Neural progenitor cell (in vitro differentiated cells): ENCODE measurements at regions not wholly inside any gene's neighbourhood (a gene's known extent, or its start where the extent isn't known, plus 50 kb on each side); places are given as distances from the start of the nearest gene placed in this dataset.
A peak's percentile ranks its signal among the peaks of the same experiment; 100 is the strongest.

ENCODE experiments used
- DNase-seq: peaks from one replicate; pipeline ENCODE4 v3.0.0-alpha.2; 2016; ENCODE audit warnings: low spot score
- H2AFZ ChIP-seq: fragments of 200-600 bp; sonication (generic); replicated peaks from 2 replicates; pipeline ENCODE4 v1.6.1; 2016; ENCODE audit warnings: antibody characterized with exemption
- H3F3A ChIP-seq: fragments of 200-600 bp; sonication (generic); 2 replicates; pipeline ENCODE4 v1.6.1; 2016; ENCODE audit warnings: antibody characterized with exemption, low read depth
- H3K27ac ChIP-seq: fragments of 200-600 bp; sonication (generic); 2 replicates; pipeline ENCODE4 v1.5.1; 2016; ENCODE audit warnings: mild to moderate bottlenecking
- H3K27me3 ChIP-seq: fragments of 200-600 bp; sonication (generic); 2 replicates; pipeline ENCODE4 v1.6.1; 2016; ENCODE audit warnings: mild to moderate bottlenecking, moderate library complexity
- H3K36me3 ChIP-seq: fragments of 200-600 bp; sonication (generic); 2 replicates; pipeline ENCODE4 v1.5.1; 2016
- H3K4me1 ChIP-seq: fragments of 200-600 bp; sonication (generic); 2 replicates; pipeline ENCODE4 v1.6.1; 2016; ENCODE audit warnings: mixed run types
- H3K4me2 ChIP-seq: fragments of 200-600 bp; sonication (generic); 2 replicates; pipeline ENCODE4 v1.6.1; 2016
- H3K4me3 ChIP-seq: fragments of 200-600 bp; sonication (generic); 2 replicates; pipeline ENCODE4 v1.5.1; 2016
- H3K79me2 ChIP-seq: fragments of 200-600 bp; sonication (generic); 2 replicates; pipeline ENCODE4 v1.6.1; 2016; ENCODE audit warnings: low read depth
- H3K9ac ChIP-seq: fragments of 200-600 bp; sonication (generic); 2 replicates; pipeline ENCODE4 v1.6.1; 2016
- H3K9me3 ChIP-seq: fragments of 200-600 bp; sonication (generic); 2 replicates; pipeline ENCODE4 v1.5.1; 2016; ENCODE audit warnings: low read depth
- H4K20me1 ChIP-seq: fragments of 200-600 bp; sonication (generic); 2 replicates; pipeline ENCODE4 v1.6.1; 2016; ENCODE audit warnings: low read depth
- H3K27ac Mint-ChIP-seq: 3 replicates; pipeline ENCODE4 v1.8.0; 2021; ENCODE audit warnings: mixed read lengths
- H3K27me3 Mint-ChIP-seq: 2 replicates; pipeline ENCODE4 v1.8.0; 2022; ENCODE audit warnings: low read depth, mild to moderate bottlenecking, inconsistent platforms, moderate library complexity, mixed read lengths; ENCODE audit not compliant: insufficient read depth
- H3K36me3 Mint-ChIP-seq: 3 replicates; pipeline ENCODE4 v1.8.0; 2021; ENCODE audit warnings: mixed read lengths
- H3K4me1 Mint-ChIP-seq: 3 replicates; pipeline ENCODE4 v1.8.0; 2021; ENCODE audit warnings: mixed read lengths
- H3K4me3 Mint-ChIP-seq: 3 replicates; pipeline ENCODE4 v1.8.0; 2021; ENCODE audit warnings: mild to moderate bottlenecking, moderate library complexity, mixed read lengths
- H3K9me3 Mint-ChIP-seq: 3 replicates; pipeline ENCODE4 v1.8.0; 2020; ENCODE audit warnings: mixed read lengths
- EZH2 ChIP-seq: fragments of 200-600 bp; sonication (generic); IDR thresholded peaks from 2 replicates; pipeline ENCODE4 v1.6.1; 2017; ENCODE audit warnings: antibody characterized with exemption, mild to moderate bottlenecking, moderate library complexity
- EZH2phosphoT487 ChIP-seq: fragments of 200-600 bp; sonication (generic); IDR thresholded peaks from 2 replicates; pipeline ENCODE4 v1.6.1; 2017; ENCODE audit warnings: antibody characterized with exemption
- TF ChIP-seq, protein P1 (sequence below): fragments of 200-600 bp; sonication (generic); IDR thresholded peaks from 2 replicates; pipeline ENCODE4 v1.5.1; 2017; ENCODE audit warnings: antibody characterized with exemption, mild to moderate bottlenecking

- peak; percentile 88 for DNase-seq
- H3K9ac ChIP-seq, result no peak overlapping the region
- peaks cover 19% of the 10 kb centered on the region for H3F3A ChIP-seq
- no peaks in the 10 kb centered on the region for H3K79me2 ChIP-seq
- TF ChIP-seq, protein P1, sequence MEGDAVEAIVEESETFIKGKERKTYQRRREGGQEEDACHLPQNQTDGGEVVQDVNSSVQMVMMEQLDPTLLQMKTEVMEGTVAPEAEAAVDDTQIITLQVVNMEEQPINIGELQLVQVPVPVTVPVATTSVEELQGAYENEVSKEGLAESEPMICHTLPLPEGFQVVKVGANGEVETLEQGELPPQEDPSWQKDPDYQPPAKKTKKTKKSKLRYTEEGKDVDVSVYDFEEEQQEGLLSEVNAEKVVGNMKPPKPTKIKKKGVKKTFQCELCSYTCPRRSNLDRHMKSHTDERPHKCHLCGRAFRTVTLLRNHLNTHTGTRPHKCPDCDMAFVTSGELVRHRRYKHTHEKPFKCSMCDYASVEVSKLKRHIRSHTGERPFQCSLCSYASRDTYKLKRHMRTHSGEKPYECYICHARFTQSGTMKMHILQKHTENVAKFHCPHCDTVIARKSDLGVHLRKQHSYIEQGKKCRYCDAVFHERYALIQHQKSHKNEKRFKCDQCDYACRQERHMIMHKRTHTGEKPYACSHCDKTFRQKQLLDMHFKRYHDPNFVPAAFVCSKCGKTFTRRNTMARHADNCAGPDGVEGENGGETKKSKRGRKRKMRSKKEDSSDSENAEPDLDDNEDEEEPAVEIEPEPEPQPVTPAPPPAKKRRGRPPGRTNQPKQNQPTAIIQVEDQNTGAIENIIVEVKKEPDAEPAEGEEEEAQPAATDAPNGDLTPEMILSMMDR, result peak; percentile 78
- no peak for TF ChIP-seq EZH2
- Mint-ChIP-seq H3K27ac (peak overlapping the region; percentile 66), H3K9me3 (no peaks in the 10 kb centered on the region), H3K36me3 (no peaks in the 10 kb centered on the region), H3K27me3 (peaks cover 26% of the 10 kb centered on the region), H3K4me1 (peaks cover 48% of the 10 kb centered on the region), H3K4me3 (peak overlapping the region; percentile 79)
- H3K4me3 ChIP-seq, result peak overlapping the region; percentile 59
- H4K20me1 ChIP-seq, result peaks cover 3% of the 10 kb centered on the region
- H3K27me3 ChIP-seq, result peaks cover 44% of the 10 kb centered on the region
- no peak overlapping the region for H3K27ac ChIP-seq
- H3K4me2 ChIP-seq, result peak overlapping the region; percentile 87
- no peaks in the 10 kb centered on the region for H3K9me3 ChIP-seq
- peak overlapping the region; percentile 76 for H2AFZ ChIP-seq
- H3K36me3 ChIP-seq, result no peaks in the 10 kb centered on the region
- H3K4me1 ChIP-seq, result peaks cover 21% of the 10 kb centered on the region
These were observed 70.8 kb upstream of the CASZ1 start for GRCh38 chr1:10867138-10867721.

GRCh38 chr1:10867914-10868598 is 71.6 kb upstream of the CASZ1 start:
- Histone ChIP-seq H3K4me2 (peak overlapping the region; percentile 87), H2AFZ (peak overlapping the region; percentile 66), H3K27me3 (peaks cover 44% of the 10 kb centered on the region), H3K4me1 (peaks cover 21% of the 10 kb centered on the region), H3K9me3 (no peaks in the 10 kb centered on the region), H3K79me2 (no peaks in the 10 kb centered on the region), H4K20me1 (peaks cover 3% of the 10 kb centered on the region), H3K9ac (no peak overlapping the region), H3K36me3 (no peaks in the 10 kb centered on the region), H3K27ac (no peak overlapping the region), H3K4me3 (peak overlapping the region; percentile 59), H3F3A (peaks cover 19% of the 10 kb centered on the region)
- Mint-ChIP-seq H3K4me1 (peaks cover 45% of the 10 kb centered on the region), H3K27ac (no peak overlapping the region), H3K4me3 (peak overlapping the region; percentile 79), H3K27me3 (peaks cover 24% of the 10 kb centered on the region), H3K9me3 (no peaks in the 10 kb centered on the region), H3K36me3 (no peaks in the 10 kb centered on the region)
- TF ChIP-seq EZH2 (no peak), EZH2phosphoT487 (no peak)
- TF ChIP-seq, protein P1, result no peak
- peak; percentile 55 for DNase-seq

DNA sequence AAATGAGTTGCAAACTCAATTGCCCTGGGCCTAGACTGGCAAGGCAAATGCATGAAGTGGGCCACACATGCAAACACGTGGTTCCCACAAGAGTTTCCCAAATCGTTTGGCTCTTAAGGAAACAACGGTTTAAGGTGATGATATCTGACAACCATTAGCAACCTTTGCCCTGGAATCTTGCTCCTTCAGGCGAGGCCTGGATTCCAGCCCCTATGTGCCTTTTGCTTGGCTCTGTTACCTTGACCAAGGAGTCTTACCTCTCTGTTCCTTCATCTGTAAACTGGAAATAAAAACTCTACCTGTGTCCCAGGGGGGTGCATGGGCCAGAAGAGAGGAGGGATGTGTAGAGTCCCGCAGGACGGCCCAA is 72.1 kb upstream of the CASZ1 start:
- Mint-ChIP-seq H3K36me3 (no peaks in the 10 kb centered on the region), H3K27ac (peak overlapping the region; percentile 46), H3K27me3 (peaks cover 23% of the 10 kb centered on the region), H3K4me1 (peaks cover 40% of the 10 kb centered on the region), H3K9me3 (no peaks in the 10 kb centered on the region), H3K4me3 (peak overlapping the region; percentile 43)
- Histone ChIP-seq H3K27me3 (peaks cover 40% of the 10 kb centered on the region), H2AFZ (no peak overlapping the region), H3K9me3 (no peaks in the 10 kb centered on the region), H3K79me2 (no peaks in the 10 kb centered on the region), H3K4me1 (peaks cover 21% of the 10 kb centered on the region), H3K4me2 (no peak overlapping the region), H3F3A (peaks cover 19% of the 10 kb centered on the region), H3K27ac (no peak overlapping the region), H4K20me1 (peaks cover 3% of the 10 kb centered on the region), H3K4me3 (no peak overlapping the region), H3K36me3 (no peaks in the 10 kb centered on the region), H3K9ac (no peak overlapping the region)
- DNase-seq, result no peak
- TF ChIP-seq EZH2phosphoT487 (no peak), EZH2 (no peak)
- TF ChIP-seq, protein P1, result no peak
